Gastrocnemius medialis (tissue), 4 donors: ENCODE measurements at regions not wholly inside any gene's neighbourhood (a gene's known extent, or its start where the extent isn't known, plus 50 kb on each side); places are given as distances from the start of the nearest gene placed in this dataset.

Experiments
- ATAC-seq, 2 donors: fragments of 150-250 bp; one replicate each; pipeline ENCODE4 v1.9.1; 2016
- DNase-seq, 2 donors: peaks; one replicate each; pipeline ENCODE4 v3.0.0-alpha.2; 2019
- H3K27ac ChIP-seq, 4 donors: fragments of 200-600 bp; sonication (generic); 1 replicate in 1 of 4; 2 replicates in 3 of 4; pipeline ENCODE4 v1.5.1; 2016 to 2018; ENCODE audit warnings: mild to moderate bottlenecking in 2 of 4, moderate library complexity in 1 of 4
- H3K27me3 ChIP-seq, 3 donors: fragments of 200-600 bp; sonication (generic) in 2 of 3; 1 replicate in 1 of 3; 2 replicates in 2 of 3; pipeline versions ENCODE4 v1.5.1 to v1.6.0; 2016 to 2019; ENCODE audit warnings: mild to moderate bottlenecking in 1 of 3, moderate library complexity in 1 of 3
- H3K36me3 ChIP-seq, 2 donors: fragments of 200-600 bp; sonication (generic) in 1 of 2; one replicate each; pipeline ENCODE4 v1.5.1; 2017 to 2018
- H3K4me1 ChIP-seq, 2 donors: fragments of 200-600 bp; sonication (generic) in 1 of 2; one replicate each; pipeline ENCODE4 v1.5.1; 2016 to 2017; ENCODE audit warnings: mild to moderate bottlenecking in 2 of 2
- H3K4me3 ChIP-seq, 4 donors: fragments of 200-600 bp; sonication (generic) in 3 of 4; 1 replicate in 1 of 4; 2 replicates in 3 of 4; pipeline ENCODE4 v1.5.1; 2016 to 2019; ENCODE audit warnings: mild to moderate bottlenecking in 2 of 4
- H3K9me3 ChIP-seq, 3 donors: fragments of 200-600 bp; sonication (generic) in 2 of 3; 1 replicate in 1 of 3; 2 replicates in 2 of 3; pipeline ENCODE4 v1.5.1; 2016 to 2019
- CTCF ChIP-seq, 5 experiments: fragments of 450-650 bp in 3 of 5; fragments of 200-600 bp in 2 of 5; sonication (generic) in 2 of 5; IDR thresholded peaks in 4 of 5; conservative IDR thresholded peaks in 1 of 5; 1 replicate in 4 of 5; 2 replicates in 1 of 5; pipeline ENCODE4 v1.5.1; 2016 to 2019; ENCODE audit warnings: antibody characterized with exemption in 5 of 5, mild to moderate bottlenecking in 3 of 5, moderate library complexity in 3 of 5
- POLR2A ChIP-seq, 2 donors: fragments of 450-650 bp; IDR thresholded peaks; one replicate each; pipeline ENCODE4 v1.6.1; 2017; ENCODE audit warnings: antibody characterized with exemption in 2 of 2, mild to moderate bottlenecking in 2 of 2, moderate library complexity in 2 of 2
- in situ Hi-C, 4 donors: fragments of 200-750 bp; cut with MboI; loops; one replicate each; pipeline versions ENCODE4 v1.15.0 to v1.8.0; 2017; ENCODE audit warnings: low sequenced_read_pairs in 4 of 4
- intact Hi-C: fragments of 100-400 bp; cut with DNase I; formaldehyde crosslinking; loops from one replicate; pipeline ENCODE4 v1.15.1; 2023; ENCODE audit warnings: low total_unique reads

- no peaks in the 10 kb centered on the region for H3K4me1 ChIP-seq
- DNase-seq (no peak), ATAC-seq (no peak)
- no peaks in the 10 kb centered on the region for H3K9me3 ChIP-seq
- intact Hi-C loops (no loop called here), in situ Hi-C loops (no loop called here)
- TF ChIP-seq POLR2A (IDR thresholded peaks at IDR 0.05): no peak
- no peak for TF ChIP-seq CTCF (IDR thresholded peaks at IDR 0.05 in 4 of 5, conservative IDR thresholded peaks at IDR 0.05 in 1 of 5)
- no peak overlapping the region for H3K4me3 ChIP-seq
- H3K27ac ChIP-seq: no peak overlapping the region
- H3K27me3 ChIP-seq: no peaks in the 10 kb centered on the region
- no peaks in the 10 kb centered on the region for H3K36me3 ChIP-seq
Measured at GRCh38 chr15:96106628-96107027, 223.9 kb upstream of the NR2F2 start.

- no peaks in the 10 kb centered on the region for H3K27me3 ChIP-seq
- ATAC-seq (no peak), DNase-seq (no peak)
- H3K9me3 ChIP-seq: no peaks in the 10 kb centered on the region
- no peak overlapping the region for H3K27ac ChIP-seq
- no peak overlapping the region for H3K4me3 ChIP-seq
- no peaks in the 10 kb centered on the region for H3K36me3 ChIP-seq
- in situ Hi-C loops: no loop called here
- H3K4me1 ChIP-seq: no peaks in the 10 kb centered on the region
- intact Hi-C loops: no loop called here
- TF ChIP-seq CTCF (IDR thresholded peaks at IDR 0.05 in 4 of 5, conservative IDR thresholded peaks at IDR 0.05 in 1 of 5): no peak
- TF ChIP-seq POLR2A (IDR thresholded peaks at IDR 0.05): no peak
Measured at GRCh38 chr15:96107916-96108315, 222.6 kb upstream of the NR2F2 start.

GRCh38 chr15:96108405-96108804 lies 222.1 kb upstream of the NR2F2 start:
- DNase-seq (no peak), ATAC-seq (no peak)
- H3K9me3 ChIP-seq: no peaks in the 10 kb centered on the region
- TF ChIP-seq CTCF (IDR thresholded peaks at IDR 0.05 in 4 of 5, conservative IDR thresholded peaks at IDR 0.05 in 1 of 5): no peak
- TF ChIP-seq POLR2A (IDR thresholded peaks at IDR 0.05): no peak
- intact Hi-C loops (no loop called here), in situ Hi-C loops (no loop called here)
- no peaks in the 10 kb centered on the region for H3K27me3 ChIP-seq
- H3K4me1 ChIP-seq: no peaks in the 10 kb centered on the region
- H3K36me3 ChIP-seq: no peaks in the 10 kb centered on the region
- H3K4me3 ChIP-seq: no peak overlapping the region
- no peak overlapping the region for H3K27ac ChIP-seq

- Histone ChIP-seq H3K27ac (no peak overlapping the region), H3K9me3 (no peaks in the 10 kb centered on the region), H3K27me3 (no peaks in the 10 kb centered on the region), H3K4me3 (no peak overlapping the region), H3K36me3 (no peaks in the 10 kb centered on the region), H3K4me1 (no peaks in the 10 kb centered on the region)
- ATAC-seq (no peak), DNase-seq (no peak)
- TF ChIP-seq POLR2A (IDR thresholded peaks at IDR 0.05) (no peak), CTCF (IDR thresholded peaks at IDR 0.05 in 4 of 5, conservative IDR thresholded peaks at IDR 0.05 in 1 of 5) (no peak)
- intact Hi-C loops (no loop called here), in situ Hi-C loops (no loop called here)
Measured at GRCh38 chr15:96109820-96110219, 220.7 kb upstream of the NR2F2 start.

- Histone ChIP-seq H3K27me3 (no peaks in the 10 kb centered on the region), H3K4me3 (no peak overlapping the region), H3K36me3 (no peaks in the 10 kb centered on the region), H3K4me1 (no peaks in the 10 kb centered on the region), H3K9me3 (no peaks in the 10 kb centered on the region), H3K27ac (no peak overlapping the region)
- no peak for DNase-seq
- TF ChIP-seq POLR2A (IDR thresholded peaks at IDR 0.05) (no peak), CTCF (IDR thresholded peaks at IDR 0.05 in 4 of 5, conservative IDR thresholded peaks at IDR 0.05 in 1 of 5) (no peak)
- intact Hi-C loops: no loop called here
- in situ Hi-C loops: no loop called here
- no peak for ATAC-seq
Measured at GRCh38 chr15:96112018-96112417, 218.5 kb upstream of the NR2F2 start.
